Vagina (tissue), 2 donors: ENCODE measurements at regions not wholly inside any gene's neighbourhood (a gene's known extent, or its start where the extent isn't known, plus 50 kb on each side); places are given as distances from the start of the nearest gene placed in this dataset.

Source experiments
- DNase-seq, 2 donors: peaks; one replicate each; pipeline ENCODE4 v3.0.0-alpha.2; 2017; ENCODE audit errors: extremely low spot score in 2 of 2
- H3K27ac ChIP-seq: fragments of 200-600 bp; sonication (generic); one replicate; pipeline ENCODE4 v1.5.1; 2019
- H3K27me3 ChIP-seq: fragments of 200-600 bp; sonication (generic); one replicate; pipeline ENCODE4 v1.5.1; 2019
- H3K36me3 ChIP-seq, 2 donors: fragments of 200-600 bp; sonication (generic); one replicate each; pipeline ENCODE4 v1.5.1; 2017 to 2019
- H3K4me1 ChIP-seq: fragments of 200-600 bp; sonication (generic); one replicate; pipeline ENCODE4 v1.5.1; 2019
- H3K4me3 ChIP-seq, 2 donors: fragments of 200-600 bp; sonication (generic); 1 replicate in 1 of 2; 2 replicates in 1 of 2; pipeline ENCODE4 v1.5.1; 2016 to 2019
- H3K9me3 ChIP-seq: fragments of 200-600 bp; sonication (generic); one replicate; pipeline ENCODE4 v1.5.1; 2019
- CTCF ChIP-seq, 3 experiments: fragments of 450-650 bp in 2 of 3; fragments of 200-600 bp in 1 of 3; sonication (generic) in 1 of 3; IDR thresholded peaks; one replicate each; pipeline ENCODE4 v1.5.1; 2017 to 2019; ENCODE audit warnings: antibody characterized with exemption in 3 of 3, mild to moderate bottlenecking in 2 of 3, moderate library complexity in 2 of 3
- POLR2A ChIP-seq, 2 donors: fragments of 450-650 bp; IDR thresholded peaks; one replicate each; pipeline ENCODE4 v1.6.1; 2017; ENCODE audit warnings: antibody characterized with exemption in 2 of 2, mild to moderate bottlenecking in 2 of 2, moderate library complexity in 2 of 2
- POLR2AphosphoS5 ChIP-seq, 2 donors: sonication (generic); formaldehyde crosslinking; IDR thresholded peaks; one replicate each; pipeline ENCODE4 v1.9.0; 2017; ENCODE audit warnings: antibody characterized with exemption in 2 of 2, mild to moderate bottlenecking in 2 of 2, low read depth in 1 of 2; ENCODE audit not compliant: insufficient read depth in 1 of 2
- intact Hi-C: fragments of 100-400 bp; cut with DNase I; formaldehyde crosslinking; loops from one replicate; pipeline ENCODE4 v1.15.1; 2023

DNA sequence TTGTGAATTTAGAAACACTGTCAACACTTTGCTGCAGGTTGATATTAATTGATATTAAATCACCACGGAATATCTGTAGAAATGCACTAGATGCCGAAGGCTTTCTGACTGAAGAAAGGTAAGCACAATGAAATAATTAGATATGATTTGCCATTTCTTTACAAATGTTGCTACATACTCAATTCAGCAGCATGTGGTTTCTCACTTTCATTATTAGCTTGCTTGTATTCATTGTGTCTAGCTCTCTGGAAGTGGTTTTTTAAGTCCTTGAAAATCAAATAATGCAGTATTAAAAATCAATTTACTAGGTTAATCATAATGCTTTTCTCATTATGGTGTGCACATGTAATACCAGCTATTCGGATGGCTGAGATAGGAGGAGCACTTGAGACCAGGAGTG is 231.3 kb upstream of the MARCKS start:
- Histone ChIP-seq H3K9me3 (no peaks in the 10 kb centered on the region), H3K36me3 (no peaks in the 10 kb centered on the region), H3K27ac (no peak overlapping the region), H3K27me3 (no peaks in the 10 kb centered on the region), H3K4me3 (no peak overlapping the region), H3K4me1 (peaks cover 5% of the 10 kb centered on the region)
- intact Hi-C loops: no loop called here
- no peak for TF ChIP-seq POLR2AphosphoS5 (IDR thresholded peaks at IDR 0.05; ENCODE audit: insufficient read depth in 1 of 2, low read depth in 1 of 2)
- no peak for DNase-seq

- no peaks in the 10 kb centered on the region for H3K36me3 ChIP-seq
- no peak overlapping the region for H3K27ac ChIP-seq
Observed at GRCh38 chr6:113626475-113626874, 230.7 kb upstream of the MARCKS start.

DNA sequence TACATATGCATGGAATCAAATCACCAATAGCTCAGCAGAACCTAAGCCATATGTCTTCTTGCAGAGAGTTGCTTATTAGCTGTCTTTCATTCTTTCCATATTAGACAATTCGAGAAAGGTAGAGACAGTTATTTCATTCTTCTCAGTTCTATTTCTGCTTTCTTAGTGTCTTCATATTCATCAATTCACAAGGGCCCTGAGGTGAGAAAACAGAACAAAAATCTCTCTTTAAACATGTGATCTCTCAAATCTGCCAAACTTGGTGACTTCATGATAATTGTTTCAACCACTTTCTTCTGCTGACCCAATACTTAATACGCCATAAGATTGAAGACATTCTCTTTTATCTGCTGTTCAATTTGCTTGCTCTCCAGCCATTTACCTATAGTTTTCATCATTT is 229.7 kb upstream of the MARCKS start:
- Histone ChIP-seq H3K4me3 (no peak overlapping the region), H3K9me3 (no peaks in the 10 kb centered on the region), H3K4me1 (peaks cover 20% of the 10 kb centered on the region), H3K27ac (no peak overlapping the region), H3K36me3 (no peaks in the 10 kb centered on the region), H3K27me3 (no peaks in the 10 kb centered on the region)
- no peak for TF ChIP-seq POLR2A (IDR thresholded peaks at IDR 0.05)
- TF ChIP-seq POLR2AphosphoS5 (IDR thresholded peaks at IDR 0.05; ENCODE audit: insufficient read depth in 1 of 2, low read depth in 1 of 2): no peak
- no peak for TF ChIP-seq CTCF (IDR thresholded peaks at IDR 0.05)
- intact Hi-C loops: no loop called here
- DNase-seq: no peak

More at GRCh38 chr6:113626475-113626874, 230.7 kb upstream of the MARCKS start:
- H3K27me3 ChIP-seq: no peaks in the 10 kb centered on the region
- no peak overlapping the region for H3K4me3 ChIP-seq
- no peak for DNase-seq
- intact Hi-C loops: no loop called here
- no peak for TF ChIP-seq POLR2AphosphoS5 (IDR thresholded peaks at IDR 0.05; ENCODE audit: insufficient read depth in 1 of 2, low read depth in 1 of 2)
- no peak for TF ChIP-seq CTCF (IDR thresholded peaks at IDR 0.05)
- TF ChIP-seq POLR2A (IDR thresholded peaks at IDR 0.05): no peak
- H3K9me3 ChIP-seq: no peaks in the 10 kb centered on the region
- H3K4me1 ChIP-seq: peaks cover 11% of the 10 kb centered on the region

GRCh38 chr6:113629256-113629655 is 227.9 kb upstream of the MARCKS start:
- no peaks in the 10 kb centered on the region for H3K27me3 ChIP-seq
- DNase-seq: no peak
- TF ChIP-seq POLR2AphosphoS5 (IDR thresholded peaks at IDR 0.05; ENCODE audit: insufficient read depth in 1 of 2, low read depth in 1 of 2) (no peak), POLR2A (IDR thresholded peaks at IDR 0.05) (no peak), CTCF (IDR thresholded peaks at IDR 0.05) (no peak)
- H3K9me3 ChIP-seq: no peaks in the 10 kb centered on the region
- intact Hi-C loops: no loop called here
- H3K4me3 ChIP-seq: no peak overlapping the region
- no peaks in the 10 kb centered on the region for H3K36me3 ChIP-seq
- H3K4me1 ChIP-seq: peaks cover 36% of the 10 kb centered on the region
- no peak overlapping the region for H3K27ac ChIP-seq

DNA sequence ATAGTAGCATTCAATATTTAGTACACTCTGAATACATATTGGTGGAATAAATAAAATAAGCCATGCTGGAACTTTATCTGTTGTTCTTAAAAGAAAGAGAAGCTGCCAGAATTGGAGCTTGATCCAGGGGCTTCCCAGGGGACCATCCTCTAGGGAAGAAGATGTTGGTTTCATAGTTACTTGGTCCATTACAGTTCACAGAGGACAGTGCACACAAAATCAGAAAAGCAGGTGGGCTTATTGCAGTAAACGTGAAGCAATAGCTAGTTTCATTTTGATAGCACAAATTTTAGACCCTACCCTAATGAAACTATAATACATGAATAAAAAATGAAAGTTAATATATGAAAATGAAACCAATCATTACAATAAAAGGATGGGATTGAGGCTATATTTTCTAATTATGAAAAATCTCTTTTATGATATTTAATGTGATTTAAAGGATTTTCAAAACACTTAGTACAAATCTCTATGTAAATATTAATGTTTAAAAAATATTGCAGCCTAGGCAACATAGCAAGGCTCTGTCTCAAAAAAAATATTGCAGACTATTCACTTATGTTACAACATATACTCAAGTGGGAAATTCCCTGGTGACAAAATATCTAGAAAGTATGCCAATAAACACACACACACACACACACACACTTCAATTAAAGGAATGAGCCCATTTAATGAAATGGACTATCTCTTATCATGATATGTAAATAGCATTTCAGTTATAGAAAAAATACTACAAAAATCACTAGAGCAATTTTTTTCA is 227.0 kb upstream of the MARCKS start:
- TF ChIP-seq POLR2AphosphoS5 (IDR thresholded peaks at IDR 0.05; ENCODE audit: insufficient read depth in 1 of 2, low read depth in 1 of 2): no peak
- no peak for TF ChIP-seq CTCF (IDR thresholded peaks at IDR 0.05)
- no peak for TF ChIP-seq POLR2A (IDR thresholded peaks at IDR 0.05)
- Histone ChIP-seq H3K4me3 (no peak overlapping the region), H3K27me3 (no peaks in the 10 kb centered on the region), H3K27ac (peak overlapping the region; percentile 27), H3K9me3 (no peaks in the 10 kb centered on the region), H3K4me1 (peaks cover 45% of the 10 kb centered on the region), H3K36me3 (no peaks in the 10 kb centered on the region)
- DNase-seq: no peak
- intact Hi-C loops: no loop called here
